GM06990 (cell line): ENCODE measurements at regions not wholly inside any gene's neighbourhood (a gene's known extent, or its start where the extent isn't known, plus 50 kb on each side); places are given as distances from the start of the nearest gene placed in this dataset.

ENCODE experiments used
- DNase-seq: peaks from one replicate; pipeline ENCODE4 v3.0.0-alpha.2; 2011; ENCODE audit not compliant: insufficient read length; ENCODE audit errors: extremely low read depth
- H3K27me3 ChIP-seq: replicated peaks from 2 replicates; pipeline ENCODE4 v1.6.0; 2011; ENCODE audit warnings: low read length; ENCODE audit not compliant: control insufficient read depth, insufficient read depth
- H3K36me3 ChIP-seq: 2 replicates; pipeline ENCODE4 v1.5.1; 2011; ENCODE audit warnings: low read length; ENCODE audit not compliant: control insufficient read depth, insufficient read depth
- H3K4me3 ChIP-seq: replicated peaks from 2 replicates; pipeline ENCODE4 v1.5.1; 2011; ENCODE audit warnings: low read depth, mild to moderate bottlenecking, control low read depth, low read length
- TF ChIP-seq, protein P1 (sequence below): IDR thresholded peaks from 2 replicates; pipeline ENCODE4 v1.5.1; 2011; ENCODE audit warnings: low read length, control low read depth, mild to moderate bottlenecking, inconsistent platforms; ENCODE audit not compliant: insufficient read depth, poor library complexity, severe bottlenecking

- DNase-seq, result no peak
- H3K36me3 ChIP-seq, result no peaks in the 10 kb centered on the region
- H3K4me3 ChIP-seq, result no peak overlapping the region
- TF ChIP-seq, protein P1, sequence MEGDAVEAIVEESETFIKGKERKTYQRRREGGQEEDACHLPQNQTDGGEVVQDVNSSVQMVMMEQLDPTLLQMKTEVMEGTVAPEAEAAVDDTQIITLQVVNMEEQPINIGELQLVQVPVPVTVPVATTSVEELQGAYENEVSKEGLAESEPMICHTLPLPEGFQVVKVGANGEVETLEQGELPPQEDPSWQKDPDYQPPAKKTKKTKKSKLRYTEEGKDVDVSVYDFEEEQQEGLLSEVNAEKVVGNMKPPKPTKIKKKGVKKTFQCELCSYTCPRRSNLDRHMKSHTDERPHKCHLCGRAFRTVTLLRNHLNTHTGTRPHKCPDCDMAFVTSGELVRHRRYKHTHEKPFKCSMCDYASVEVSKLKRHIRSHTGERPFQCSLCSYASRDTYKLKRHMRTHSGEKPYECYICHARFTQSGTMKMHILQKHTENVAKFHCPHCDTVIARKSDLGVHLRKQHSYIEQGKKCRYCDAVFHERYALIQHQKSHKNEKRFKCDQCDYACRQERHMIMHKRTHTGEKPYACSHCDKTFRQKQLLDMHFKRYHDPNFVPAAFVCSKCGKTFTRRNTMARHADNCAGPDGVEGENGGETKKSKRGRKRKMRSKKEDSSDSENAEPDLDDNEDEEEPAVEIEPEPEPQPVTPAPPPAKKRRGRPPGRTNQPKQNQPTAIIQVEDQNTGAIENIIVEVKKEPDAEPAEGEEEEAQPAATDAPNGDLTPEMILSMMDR, result no peak
- no peaks in the 10 kb centered on the region for H3K27me3 ChIP-seq
These were observed 179.2 kb upstream of the CDH11 start for GRCh38 chr16:65301029-65301428.

GRCh38 chr16:65297453-65297852, 175.6 kb upstream of the CDH11 start:
- Histone ChIP-seq H3K36me3 (no peaks in the 10 kb centered on the region), H3K27me3 (no peaks in the 10 kb centered on the region), H3K4me3 (no peak overlapping the region)
- TF ChIP-seq, protein P1, result no peak
- DNase-seq, result no peak

DNA sequence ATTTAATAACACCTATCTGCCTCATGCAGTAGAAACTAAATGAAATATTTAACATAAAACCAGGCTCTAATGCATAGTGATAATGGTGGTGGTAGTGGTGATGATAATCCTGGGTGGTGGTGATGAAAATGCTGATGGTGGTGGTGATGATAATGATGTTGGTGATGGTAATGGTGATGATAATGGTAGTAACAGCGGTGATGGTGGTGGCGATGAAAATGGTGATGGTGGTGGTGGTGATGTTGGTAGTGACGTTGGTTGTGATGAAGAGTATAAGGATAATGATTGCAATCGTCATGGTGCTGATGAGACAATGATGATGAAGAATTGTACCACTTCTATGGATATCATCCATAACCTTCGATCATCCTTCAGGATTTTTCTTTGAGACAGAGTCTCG, 173.7 kb upstream of the CDH11 start:
- H3K27me3 ChIP-seq, result no peaks in the 10 kb centered on the region
- DNase-seq, result no peak
- no peak overlapping the region for H3K4me3 ChIP-seq
- TF ChIP-seq, protein P1, result no peak
- H3K36me3 ChIP-seq, result no peaks in the 10 kb centered on the region

- H3K36me3 ChIP-seq, result no peaks in the 10 kb centered on the region
- no peaks in the 10 kb centered on the region for H3K27me3 ChIP-seq
- TF ChIP-seq, protein P1, result no peak
- H3K4me3 ChIP-seq, result no peak overlapping the region
- DNase-seq, result no peak
These were observed 172.8 kb upstream of the CDH11 start for GRCh38 chr16:65294708-65295107.

DNA sequence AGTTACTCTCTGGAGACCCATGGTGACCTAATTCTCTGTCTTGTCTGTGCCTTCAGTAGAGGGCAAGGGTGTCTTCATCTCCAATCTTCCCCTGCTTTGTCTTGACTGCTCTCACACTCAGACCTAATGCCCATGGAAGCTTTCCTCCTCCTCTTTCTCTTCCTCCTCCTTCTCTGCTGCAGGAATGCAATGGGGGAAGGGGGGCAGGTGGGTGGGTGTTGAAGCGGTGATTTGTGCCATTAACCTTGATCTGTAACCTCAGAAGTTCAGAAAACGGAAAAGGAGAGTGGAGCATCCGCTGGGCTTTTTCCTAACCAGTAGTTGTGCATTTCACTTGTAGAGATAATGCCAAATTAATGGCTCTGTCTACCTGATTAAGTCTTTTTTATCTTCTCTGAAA, 172.3 kb upstream of the CDH11 start:
- TF ChIP-seq, protein P1, result no peak
- DNase-seq, result no peak
- H3K4me3 ChIP-seq, result no peak overlapping the region

GRCh38 chr16:65289022-65289421, 167.2 kb upstream of the CDH11 start:
- Histone ChIP-seq H3K27me3 (no peaks in the 10 kb centered on the region), H3K4me3 (no peak overlapping the region), H3K36me3 (no peaks in the 10 kb centered on the region)
- no peak for DNase-seq
- TF ChIP-seq, protein P1, result no peak

More for the DNA sequence above, 172.3 kb upstream of the CDH11 start:
- Histone ChIP-seq H3K36me3 (no peaks in the 10 kb centered on the region), H3K27me3 (no peaks in the 10 kb centered on the region)
